ENCODE measurements at regions not wholly inside any gene's neighbourhood (a gene's known extent, or its start where the extent isn't known, plus 50 kb on each side); places are given as distances from the start of the nearest gene placed in this dataset.

- no peak for TF ChIP-seq CTCF (IDR thresholded peaks at IDR 0.05 in 4 of 5, conservative IDR thresholded peaks at IDR 0.05 in 1 of 5)
- no peak for TF ChIP-seq POLR2A (IDR thresholded peaks at IDR 0.05)
These were observed 356.0 kb upstream of the KYNU start for GRCh38 chr2:142521492-142521891.

All from gastrocnemius medialis (tissue), 4 donors.